Hepatocyte (in vitro differentiated cells): ENCODE measurements at regions not wholly inside any gene's neighbourhood (a gene's known extent, or its start where the extent isn't known, plus 50 kb on each side); places are given as distances from the start of the nearest gene placed in this dataset.

Source experiments
- EZH2 ChIP-seq: fragments of 200-600 bp; sonication (generic); IDR thresholded peaks from 2 replicates; pipeline ENCODE4 v1.6.1; 2016; ENCODE audit warnings: antibody characterized with exemption, mild to moderate bottlenecking, borderline replicate concordance
- EZH2phosphoT487 ChIP-seq: fragments of 200-600 bp; sonication (generic); IDR thresholded peaks from one replicate; pipeline ENCODE4 v1.6.1; 2018; ENCODE audit warnings: antibody characterized with exemption, mild to moderate bottlenecking, low read depth, moderate library complexity; ENCODE audit not compliant: unreplicated experiment, severe bottlenecking
- TF ChIP-seq, protein P1 (sequence below): fragments of 200-600 bp; sonication (generic); IDR thresholded peaks from 2 replicates; pipeline ENCODE4 v1.5.1; 2016; ENCODE audit warnings: antibody characterized with exemption, mild to moderate bottlenecking; ENCODE audit not compliant: poor library complexity

DNA sequence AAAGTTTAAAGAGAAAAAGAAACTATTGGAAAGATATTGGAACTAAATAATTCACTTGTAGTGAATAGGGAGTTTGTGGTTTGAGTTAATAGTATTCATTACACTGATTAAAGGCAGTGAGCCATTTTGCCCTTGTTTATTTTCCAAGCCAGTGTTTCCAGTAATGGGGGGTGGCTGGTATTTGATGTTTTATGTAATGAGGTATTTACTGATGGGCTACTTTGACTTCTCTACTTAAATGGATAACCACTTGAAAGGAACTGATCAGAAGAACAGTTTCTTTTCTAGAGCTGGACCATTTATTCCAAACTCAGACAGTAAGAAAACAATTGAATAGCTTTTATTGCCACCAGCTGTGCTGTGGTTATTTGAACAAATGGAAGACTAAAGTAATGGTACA, 227.0 kb upstream of the HDAC9 start:
- TF ChIP-seq, protein P1, sequence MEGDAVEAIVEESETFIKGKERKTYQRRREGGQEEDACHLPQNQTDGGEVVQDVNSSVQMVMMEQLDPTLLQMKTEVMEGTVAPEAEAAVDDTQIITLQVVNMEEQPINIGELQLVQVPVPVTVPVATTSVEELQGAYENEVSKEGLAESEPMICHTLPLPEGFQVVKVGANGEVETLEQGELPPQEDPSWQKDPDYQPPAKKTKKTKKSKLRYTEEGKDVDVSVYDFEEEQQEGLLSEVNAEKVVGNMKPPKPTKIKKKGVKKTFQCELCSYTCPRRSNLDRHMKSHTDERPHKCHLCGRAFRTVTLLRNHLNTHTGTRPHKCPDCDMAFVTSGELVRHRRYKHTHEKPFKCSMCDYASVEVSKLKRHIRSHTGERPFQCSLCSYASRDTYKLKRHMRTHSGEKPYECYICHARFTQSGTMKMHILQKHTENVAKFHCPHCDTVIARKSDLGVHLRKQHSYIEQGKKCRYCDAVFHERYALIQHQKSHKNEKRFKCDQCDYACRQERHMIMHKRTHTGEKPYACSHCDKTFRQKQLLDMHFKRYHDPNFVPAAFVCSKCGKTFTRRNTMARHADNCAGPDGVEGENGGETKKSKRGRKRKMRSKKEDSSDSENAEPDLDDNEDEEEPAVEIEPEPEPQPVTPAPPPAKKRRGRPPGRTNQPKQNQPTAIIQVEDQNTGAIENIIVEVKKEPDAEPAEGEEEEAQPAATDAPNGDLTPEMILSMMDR, result no peak
- TF ChIP-seq EZH2, result no peak
- TF ChIP-seq EZH2phosphoT487, result no peak
